ENCODE measurements at regions not wholly inside any gene's neighbourhood (a gene's known extent, or its start where the extent isn't known, plus 50 kb on each side); places are given as distances from the start of the nearest gene placed in this dataset.

GRCh38 chr12:44961887-44962286, 85.8 kb upstream of the NELL2 start:
- intact Hi-C loops (cut with DNase I, micrococcal nuclease), result no loop called here
- DNase-seq, result no peak
- CTCF ChIA-PET, result no interaction called here
- H3K36me3 Mint-ChIP-seq (ENCODE audit: low read depth), result no peaks in the 10 kb centered on the region
- no peak overlapping the region for H3K27ac Mint-ChIP-seq
- H3K27me3 Mint-ChIP-seq, result peaks cover 2% of the 10 kb centered on the region
- POLR2A ChIA-PET, result no interaction called here
- peaks cover 7% of the 10 kb centered on the region for H3K9me3 Mint-ChIP-seq (ENCODE audit: low read depth)
- ATAC-seq, result no peak
- H3K4me3 Mint-ChIP-seq, result no peak overlapping the region
- no peaks in the 10 kb centered on the region for H3K4me1 Mint-ChIP-seq

GRCh38 chr12:44960856-44961255, 84.7 kb upstream of the NELL2 start:
- no peak for ATAC-seq
- DNase-seq, result no peak
- H3K9me3 Mint-ChIP-seq (ENCODE audit: low read depth), result peaks cover 6% of the 10 kb centered on the region
- H3K27ac Mint-ChIP-seq, result no peak overlapping the region
- ChIA-PET POLR2A (no interaction called here), CTCF (interaction anchor here (1.3 to 4.0 kb wide), 2 partner anchors 11 to 12 kb away, joined by 3 to 32 read pairs; no protein-coding TSS in a partner anchor)
- intact Hi-C loops (cut with DNase I, micrococcal nuclease), result no loop called here
- peaks cover 2% of the 10 kb centered on the region for H3K27me3 Mint-ChIP-seq
- no peaks in the 10 kb centered on the region for H3K36me3 Mint-ChIP-seq (ENCODE audit: low read depth)
- no peaks in the 10 kb centered on the region for H3K4me1 Mint-ChIP-seq
- H3K4me3 Mint-ChIP-seq, result no peak overlapping the region

- no peak for DNase-seq
- Mint-ChIP-seq H3K4me1 (no peaks in the 10 kb centered on the region), H3K27ac (no peak overlapping the region), H3K36me3 (ENCODE audit: low read depth) (no peaks in the 10 kb centered on the region), H3K27me3 (no peaks in the 10 kb centered on the region), H3K9me3 (ENCODE audit: low read depth) (peaks cover 3% of the 10 kb centered on the region), H3K4me3 (no peak overlapping the region)
- ATAC-seq, result no peak
- intact Hi-C loops (cut with DNase I, micrococcal nuclease), result no loop called here
- ChIA-PET CTCF (interaction anchor here (1.3 to 4.0 kb wide), 2 partner anchors 11 to 12 kb away, joined by 3 to 32 read pairs; no protein-coding TSS in a partner anchor), POLR2A (no interaction called here)
These were observed 84.3 kb upstream of the NELL2 start for GRCh38 chr12:44960423-44960822.

GRCh38 chr12:44947163-44947562, 71.0 kb upstream of the NELL2 start:
- no peak for ATAC-seq
- Mint-ChIP-seq H3K27me3 (peaks cover 4% of the 10 kb centered on the region), H3K36me3 (ENCODE audit: low read depth) (no peaks in the 10 kb centered on the region), H3K9me3 (ENCODE audit: low read depth) (no peaks in the 10 kb centered on the region), H3K4me3 (no peak overlapping the region), H3K27ac (no peak overlapping the region), H3K4me1 (peaks cover 2% of the 10 kb centered on the region)
- no peak for DNase-seq
- CTCF ChIA-PET, result no interaction called here
- POLR2A ChIA-PET, result no interaction called here
- intact Hi-C loops (cut with DNase I, micrococcal nuclease), result loop anchor here in 1 of 2 experiments (5.0 kb wide), 2 partner anchors 930 to 990 kb away; no protein-coding TSS in a partner anchor

GRCh38 chr12:44942714-44943113, 66.6 kb upstream of the NELL2 start:
- intact Hi-C loops (cut with DNase I, micrococcal nuclease), result no loop called here

GRCh38 chr12:44930972-44931600, 55.0 kb upstream of the NELL2 start:
- POLR2A ChIA-PET, result interaction anchor here (0.9 kb wide), 1 partner anchor 119 kb away, joined by 3 read pairs; no protein-coding TSS in a partner anchor
- ATAC-seq, result peak; percentile 57
- peaks cover 3% of the 10 kb centered on the region for H3K27me3 Mint-ChIP-seq
- no peak overlapping the region for H3K27ac Mint-ChIP-seq
- no peaks in the 10 kb centered on the region for H3K9me3 Mint-ChIP-seq (ENCODE audit: low read depth)
- intact Hi-C loops (cut with DNase I, micrococcal nuclease), result loop anchor here (1.0 to 2.0 kb wide), 8 partner anchors 118 to 973 kb away; no protein-coding TSS in a partner anchor
- DNase-seq, result no peak
- H3K36me3 Mint-ChIP-seq (ENCODE audit: low read depth), result no peaks in the 10 kb centered on the region
- no peaks in the 10 kb centered on the region for H3K4me1 Mint-ChIP-seq
- no peak overlapping the region for H3K4me3 Mint-ChIP-seq
- CTCF ChIA-PET, result interaction anchor here (0.7 to 4.0 kb wide), 29 partner anchors 10 to 974 kb away, joined by 3 to 50 read pairs (median 4); no protein-coding TSS in a partner anchor

More at GRCh38 chr12:44942714-44943113, 66.6 kb upstream of the NELL2 start:
- no peak for ATAC-seq
- no peaks in the 10 kb centered on the region for H3K27me3 Mint-ChIP-seq
- ChIA-PET CTCF (interaction anchor here (0.6 to 1.4 kb wide), 3 partner anchors 56 to 278 kb away, joined by 3 to 5 read pairs (median 3); no protein-coding TSS in a partner anchor), POLR2A (no interaction called here)
- H3K4me3 Mint-ChIP-seq, result no peak overlapping the region
- no peak for DNase-seq
- no peaks in the 10 kb centered on the region for H3K9me3 Mint-ChIP-seq (ENCODE audit: low read depth)
- no peaks in the 10 kb centered on the region for H3K4me1 Mint-ChIP-seq
- H3K27ac Mint-ChIP-seq, result no peak overlapping the region
- H3K36me3 Mint-ChIP-seq (ENCODE audit: low read depth), result no peaks in the 10 kb centered on the region

GRCh38 chr12:44929236-44929885, 53.2 kb upstream of the NELL2 start:
- Mint-ChIP-seq H3K27me3 (peaks cover 3% of the 10 kb centered on the region), H3K27ac (no peak overlapping the region), H3K4me3 (no peak overlapping the region), H3K9me3 (ENCODE audit: low read depth) (no peaks in the 10 kb centered on the region), H3K4me1 (no peaks in the 10 kb centered on the region), H3K36me3 (ENCODE audit: low read depth) (no peaks in the 10 kb centered on the region)
- ATAC-seq, result no peak
- intact Hi-C loops (cut with DNase I, micrococcal nuclease), result no loop called here
- CTCF ChIA-PET, result interaction anchor here (0.7 to 4.0 kb wide), 10 partner anchors 8 to 914 kb away, joined by 3 to 50 read pairs (median 5); no protein-coding TSS in a partner anchor
- DNase-seq, result no peak
- POLR2A ChIA-PET, result no interaction called here

Measured in activated CD4-positive, alpha-beta T cell treated with anti-CD3 and anti-CD28 coated beads for 36 hours (primary cell).